ENCODE measurements at regions not wholly inside any gene's neighbourhood (a gene's known extent, or its start where the extent isn't known, plus 50 kb on each side); places are given as distances from the start of the nearest gene placed in this dataset.
"Not testable (repeated sequence)": the region's sequence is repeated elsewhere in the genome, so short reads cannot be mapped to it uniquely, and the experiment has no call there.

DNA sequence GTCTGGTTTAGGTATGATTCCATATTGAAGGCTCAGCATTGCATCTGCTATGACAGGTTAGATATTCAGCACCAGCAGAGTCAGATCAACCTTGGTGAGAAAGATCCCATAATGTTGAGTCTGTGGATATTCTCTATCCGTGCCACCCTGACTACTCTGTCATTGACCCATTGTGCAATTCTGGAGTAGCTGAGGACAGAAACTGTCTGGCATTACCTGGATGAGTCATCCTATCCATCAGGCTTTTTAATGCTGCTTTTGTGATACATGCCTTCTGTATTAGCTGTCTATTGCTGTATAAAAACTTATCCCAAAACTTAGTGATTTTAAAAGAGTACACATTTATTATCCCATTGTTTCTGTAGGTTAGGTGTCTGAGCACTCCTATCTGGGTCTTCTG is 189.1 kb upstream of the FAT3 start:
- no peaks in the 10 kb centered on the region for H3F3A ChIP-seq (replicated peaks; ENCODE audit: insufficient read depth)
- no peaks in the 10 kb centered on the region for H3K79me2 ChIP-seq (ENCODE audit: insufficient read depth)
- ChIA-PET CTCF (no interaction called here), POLR2A (no interaction called here)
- WGBS (ENCODE audit: low lambda C conversion rate) = 38% methylated on average over 1 of the region's 1 CpG
- TF ChIP-seq, protein P1, sequence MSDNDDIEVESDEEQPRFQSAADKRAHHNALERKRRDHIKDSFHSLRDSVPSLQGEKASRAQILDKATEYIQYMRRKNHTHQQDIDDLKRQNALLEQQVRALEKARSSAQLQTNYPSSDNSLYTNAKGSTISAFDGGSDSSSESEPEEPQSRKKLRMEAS (IDR thresholded peaks at IDR 0.05; ENCODE audit: low read depth) = no peak
- TF ChIP-seq, protein P2, sequence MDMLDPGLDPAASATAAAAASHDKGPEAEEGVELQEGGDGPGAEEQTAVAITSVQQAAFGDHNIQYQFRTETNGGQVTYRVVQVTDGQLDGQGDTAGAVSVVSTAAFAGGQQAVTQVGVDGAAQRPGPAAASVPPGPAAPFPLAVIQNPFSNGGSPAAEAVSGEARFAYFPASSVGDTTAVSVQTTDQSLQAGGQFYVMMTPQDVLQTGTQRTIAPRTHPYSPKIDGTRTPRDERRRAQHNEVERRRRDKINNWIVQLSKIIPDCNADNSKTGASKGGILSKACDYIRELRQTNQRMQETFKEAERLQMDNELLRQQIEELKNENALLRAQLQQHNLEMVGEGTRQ (IDR thresholded peaks at IDR 0.05; ENCODE audit: borderline replicate concordance, low read depth, low read length) = no peak
- TF ChIP-seq NRF1 (IDR thresholded peaks at IDR 0.05; ENCODE audit: low read depth, low read length) = no peak
- no peak for TF ChIP-seq IRF3 (IDR thresholded peaks at IDR 0.05; ENCODE audit: low read depth, low read length)
- TF ChIP-seq ZBTB33 (IDR thresholded peaks at IDR 0.05; ENCODE audit: borderline replicate concordance, low read depth) = no peak
- TF ChIP-seq PBX3 (IDR thresholded peaks at IDR 0.05) = no peak
- TF ChIP-seq MEF2A (IDR thresholded peaks at IDR 0.05; ENCODE audit: borderline replicate concordance, low read depth) = no peak
- no peak for TF ChIP-seq YY1 (IDR thresholded peaks at IDR 0.05; ENCODE audit: low read depth)
- no peak for TF ChIP-seq RCOR1 (IDR thresholded peaks at IDR 0.05; ENCODE audit: low read length)
- TF ChIP-seq MXI1 (IDR thresholded peaks at IDR 0.05; ENCODE audit: low read depth, low read length) = no peak
- no peak for TF ChIP-seq NFIC (IDR thresholded peaks at IDR 0.05; ENCODE audit: borderline replicate concordance)
- TF ChIP-seq REST (IDR thresholded peaks at IDR 0.05; ENCODE audit: low read depth, low read length) = no peak
- H3K9me2 ChIP-seq = no peaks in the 10 kb centered on the region
- H3K36me3 ChIP-seq (replicated peaks in 1 of 2; ENCODE audit: control insufficient read depth in 1 of 2, insufficient read depth in 2 of 2, low read length in 1 of 2) = no peaks in the 10 kb centered on the region
- H3K9ac ChIP-seq = no peak overlapping the region
- H3K27me3 ChIP-seq (ENCODE audit: insufficient read depth) = no peaks in the 10 kb centered on the region
- DNase-seq = no peak
- H3K4me2 ChIP-seq = no peak overlapping the region
- H3K27ac ChIP-seq (ENCODE audit: low read depth in 2 of 2, low read length in 1 of 2) = no peak overlapping the region
- H3K4me1 ChIP-seq (ENCODE audit: control insufficient read depth in 1 of 2, insufficient read depth in 2 of 2, low read depth in 1 of 2, low read length in 1 of 2) = no peaks in the 10 kb centered on the region
- H3K9me3 ChIP-seq = no peaks in the 10 kb centered on the region
- no peaks in the 10 kb centered on the region for H4K20me1 ChIP-seq (ENCODE audit: insufficient read depth)
- no peak overlapping the region for H2AFZ ChIP-seq (ENCODE audit: low read depth)
- H3K4me3 ChIP-seq (ENCODE audit: low read depth in 2 of 2, low read length in 1 of 2) = no peak overlapping the region

- CTCF ChIA-PET; H3K9me2 ChIP-seq; DNase-seq; H3K79me2 ChIP-seq (ENCODE audit: insufficient read depth); H3K36me3 ChIP-seq (replicated peaks in 1 of 2; ENCODE audit: control insufficient read depth in 1 of 2, insufficient read depth in 2 of 2, low read length in 1 of 2); H4K20me1 ChIP-seq (ENCODE audit: insufficient read depth); H2AFZ ChIP-seq (ENCODE audit: low read depth); H3F3A ChIP-seq (replicated peaks; ENCODE audit: insufficient read depth); H3K9me3 ChIP-seq; H3K27ac ChIP-seq (ENCODE audit: low read depth in 2 of 2, low read length in 1 of 2); H3K4me1 ChIP-seq (ENCODE audit: control insufficient read depth in 1 of 2, insufficient read depth in 2 of 2, low read depth in 1 of 2, low read length in 1 of 2); H3K27me3 ChIP-seq (ENCODE audit: insufficient read depth); H3K4me2 ChIP-seq; POLR2A ChIA-PET; H3K9ac ChIP-seq; H3K4me3 ChIP-seq (ENCODE audit: low read depth in 2 of 2, low read length in 1 of 2): not testable (repeated sequence)
- WGBS (ENCODE audit: low lambda C conversion rate) = 90% methylated on average over 15 of the region's 16 CpGs
These were observed 197.5 kb upstream of the FAT3 start for GRCh38 chr11:92027136-92027535.

Data from SK-N-SH (cell line).